ENCODE measurements at regions not wholly inside any gene's neighbourhood (a gene's known extent, or its start where the extent isn't known, plus 50 kb on each side); places are given as distances from the start of the nearest gene placed in this dataset.
"Not testable (repeated sequence)": the region's sequence is repeated elsewhere in the genome, so short reads cannot be mapped to it uniquely, and the experiment has no call there.

DNA sequence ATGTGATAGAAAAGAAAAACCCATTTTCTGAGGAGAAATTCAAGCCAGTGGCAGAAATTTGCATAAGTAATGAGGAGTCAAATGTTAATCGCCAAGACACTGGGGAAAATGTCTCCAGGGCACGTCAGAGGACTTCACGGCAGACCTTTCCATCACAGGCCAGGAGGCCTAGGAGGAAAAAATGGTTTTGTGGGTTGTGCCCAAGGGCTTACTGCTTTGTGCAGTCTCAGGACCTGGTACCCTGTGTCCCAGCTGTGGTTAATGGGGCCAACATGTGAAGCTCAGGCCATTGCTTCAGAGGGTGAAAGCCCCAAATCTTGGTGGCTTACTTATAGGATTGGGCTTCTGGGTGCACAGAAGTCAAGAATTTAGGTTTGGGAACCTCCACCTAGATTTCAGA, 54.8 kb upstream of the ADAMTS2 start:
- TF ChIP-seq, protein P1, sequence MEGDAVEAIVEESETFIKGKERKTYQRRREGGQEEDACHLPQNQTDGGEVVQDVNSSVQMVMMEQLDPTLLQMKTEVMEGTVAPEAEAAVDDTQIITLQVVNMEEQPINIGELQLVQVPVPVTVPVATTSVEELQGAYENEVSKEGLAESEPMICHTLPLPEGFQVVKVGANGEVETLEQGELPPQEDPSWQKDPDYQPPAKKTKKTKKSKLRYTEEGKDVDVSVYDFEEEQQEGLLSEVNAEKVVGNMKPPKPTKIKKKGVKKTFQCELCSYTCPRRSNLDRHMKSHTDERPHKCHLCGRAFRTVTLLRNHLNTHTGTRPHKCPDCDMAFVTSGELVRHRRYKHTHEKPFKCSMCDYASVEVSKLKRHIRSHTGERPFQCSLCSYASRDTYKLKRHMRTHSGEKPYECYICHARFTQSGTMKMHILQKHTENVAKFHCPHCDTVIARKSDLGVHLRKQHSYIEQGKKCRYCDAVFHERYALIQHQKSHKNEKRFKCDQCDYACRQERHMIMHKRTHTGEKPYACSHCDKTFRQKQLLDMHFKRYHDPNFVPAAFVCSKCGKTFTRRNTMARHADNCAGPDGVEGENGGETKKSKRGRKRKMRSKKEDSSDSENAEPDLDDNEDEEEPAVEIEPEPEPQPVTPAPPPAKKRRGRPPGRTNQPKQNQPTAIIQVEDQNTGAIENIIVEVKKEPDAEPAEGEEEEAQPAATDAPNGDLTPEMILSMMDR (IDR thresholded peaks at IDR 0.05), result no peak
- no peak for DNase-seq
- Mint-ChIP-seq H3K4me3 (no peak overlapping the region), H3K4me1 (peaks cover 6% of the 10 kb centered on the region), H3K27me3 (ENCODE audit: low read depth, poor library complexity) (peaks cover 10% of the 10 kb centered on the region), H3K36me3 (ENCODE audit: low read depth) (peaks cover 8% of the 10 kb centered on the region), H3K27ac (no peak overlapping the region), H3K9me3 (peaks cover 70% of the 10 kb centered on the region)

- peaks cover 70% of the 10 kb centered on the region for H3K9me3 Mint-ChIP-seq
- not testable (repeated sequence) for H3K27ac Mint-ChIP-seq; H3K27me3 Mint-ChIP-seq (ENCODE audit: low read depth, poor library complexity); H3K4me1 Mint-ChIP-seq; H3K36me3 Mint-ChIP-seq (ENCODE audit: low read depth); DNase-seq; H3K4me3 Mint-ChIP-seq
Measured at GRCh38 chr5:179399327-179399726, 54.1 kb upstream of the ADAMTS2 start.

GRCh38 chr5:179397516-179397915, 52.3 kb upstream of the ADAMTS2 start:
- Mint-ChIP-seq H3K27me3 (ENCODE audit: low read depth, poor library complexity) (peaks cover 4% of the 10 kb centered on the region), H3K36me3 (ENCODE audit: low read depth) (peaks cover 8% of the 10 kb centered on the region), H3K4me3 (no peak overlapping the region), H3K4me1 (no peaks in the 10 kb centered on the region), H3K9me3 (peaks cover 83% of the 10 kb centered on the region), H3K27ac (no peak overlapping the region)
- TF ChIP-seq, protein P1 (IDR thresholded peaks at IDR 0.05), result no peak
- DNase-seq, result no peak
